ENCODE measurements at regions not wholly inside any gene's neighbourhood (a gene's known extent, or its start where the extent isn't known, plus 50 kb on each side); places are given as distances from the start of the nearest gene placed in this dataset.
"Not testable (repeated sequence)": the region's sequence is repeated elsewhere in the genome, so short reads cannot be mapped to it uniquely, and the experiment has no call there.

GRCh38 chr17:20944014-20944865 lies 98.6 kb downstream of the USP22 start:
- H3K4me3 Mint-ChIP-seq (ENCODE audit: unreplicated experiment), result no peak overlapping the region
- DNase-seq (ENCODE audit: unreplicated experiment), result peak; percentile 69
- POLR2A ChIA-PET, result interaction anchor here (0.6 to 4.2 kb wide), 5 partner anchors 8 to 1649 kb away, joined by 3 to 9 read pairs (median 3); no protein-coding TSS in a partner anchor
- H3K27ac Mint-ChIP-seq (ENCODE audit: low read depth, unreplicated experiment), result peak overlapping the region; percentile 27
- no peaks in the 10 kb centered on the region for H3K9me3 Mint-ChIP-seq (ENCODE audit: unreplicated experiment)
- H3K4me1 Mint-ChIP-seq (ENCODE audit: insufficient read depth, unreplicated experiment), result peaks cover 12% of the 10 kb centered on the region
- peak; percentile 65 for TF ChIP-seq CTCF (IDR thresholded peaks at IDR 0.05; ENCODE audit: unreplicated experiment)
- H3K27me3 Mint-ChIP-seq (ENCODE audit: insufficient read depth, unreplicated experiment), result no peaks in the 10 kb centered on the region
- CTCF ChIA-PET, result interaction anchor here (0.6 to 5.0 kb wide), 18 partner anchors 8 to 152 kb away, joined by 3 to 81 read pairs (median 4); no protein-coding TSS in a partner anchor
- intact Hi-C loops (cut with micrococcal nuclease), result loop anchor here (1.0 kb wide), 1 partner anchor 49 kb away; no protein-coding TSS in a partner anchor
- H3K36me3 Mint-ChIP-seq (ENCODE audit: insufficient read depth, unreplicated experiment), result no peaks in the 10 kb centered on the region
- no TSS peak for BruUV-seq (replicated peaks)

GRCh38 chr17:20947708-20948107 lies 95.1 kb downstream of the USP22 start:
- peaks cover 12% of the 10 kb centered on the region for H3K4me1 Mint-ChIP-seq (ENCODE audit: insufficient read depth, unreplicated experiment)
- ChIA-PET CTCF (interaction anchor here (1.0 kb wide), 1 partner anchor 45 kb away, joined by 3 read pairs; no protein-coding TSS in a partner anchor), POLR2A (interaction anchor here (0.7 to 4.2 kb wide), 2 partner anchors 11 to 24 kb away, joined by 3 to 9 read pairs; no protein-coding TSS in a partner anchor)
- H3K9me3 Mint-ChIP-seq (ENCODE audit: unreplicated experiment); intact Hi-C loops (cut with micrococcal nuclease); H3K27me3 Mint-ChIP-seq (ENCODE audit: insufficient read depth, unreplicated experiment); H3K27ac Mint-ChIP-seq (ENCODE audit: low read depth, unreplicated experiment); H3K4me3 Mint-ChIP-seq (ENCODE audit: unreplicated experiment); BruUV-seq (replicated peaks); H3K36me3 Mint-ChIP-seq (ENCODE audit: insufficient read depth, unreplicated experiment); DNase-seq (ENCODE audit: unreplicated experiment): not testable (repeated sequence)

DNA sequence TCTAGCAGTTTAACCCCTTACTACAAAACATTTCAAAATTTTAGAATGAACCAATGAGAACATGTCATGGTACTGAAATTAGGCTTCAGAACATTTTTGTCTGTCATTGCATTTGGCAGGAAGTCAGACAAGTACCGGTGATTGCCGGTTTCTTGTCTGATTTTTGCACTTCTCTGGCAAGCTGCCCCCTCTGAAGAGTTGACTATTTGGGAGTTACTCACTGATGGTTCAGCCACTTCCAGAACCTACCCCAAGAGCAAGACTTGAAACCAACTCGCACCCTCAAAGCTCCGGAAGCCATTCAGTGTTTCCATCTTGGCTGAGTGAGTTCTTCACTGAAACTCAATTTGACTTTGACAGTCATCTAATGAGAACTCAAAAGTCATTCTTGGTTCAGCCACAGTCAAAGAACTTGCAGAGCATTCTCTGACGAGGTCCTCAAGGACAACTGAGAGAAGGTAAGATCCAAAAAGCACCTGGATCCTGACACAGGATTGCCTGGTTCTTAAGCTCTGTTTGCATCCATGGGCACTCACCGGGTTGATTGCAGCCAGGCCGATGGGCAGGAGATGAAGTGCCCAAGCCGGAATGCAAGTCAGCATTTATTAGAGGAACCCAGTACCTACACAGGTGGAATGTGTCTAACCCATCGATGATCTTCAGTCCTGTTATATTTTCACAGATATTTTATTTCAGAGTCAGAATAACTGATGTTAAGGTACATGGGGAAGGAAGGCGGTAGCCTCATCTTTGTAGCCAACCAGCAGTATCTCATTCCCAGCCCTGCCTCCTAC lies 93.6 kb downstream of the USP22 start:
- TF ChIP-seq CTCF (IDR thresholded peaks at IDR 0.05; ENCODE audit: unreplicated experiment), result no peak
- POLR2A ChIA-PET, result no interaction called here
- H3K27me3 Mint-ChIP-seq (ENCODE audit: insufficient read depth, unreplicated experiment), result no peaks in the 10 kb centered on the region
- H3K4me1 Mint-ChIP-seq (ENCODE audit: insufficient read depth, unreplicated experiment), result peaks cover 12% of the 10 kb centered on the region
- H3K4me3 Mint-ChIP-seq (ENCODE audit: unreplicated experiment), result no peak overlapping the region
- peak overlapping the region; percentile 36 for H3K27ac Mint-ChIP-seq (ENCODE audit: low read depth, unreplicated experiment)
- no peaks in the 10 kb centered on the region for H3K36me3 Mint-ChIP-seq (ENCODE audit: insufficient read depth, unreplicated experiment)
- intact Hi-C loops (cut with micrococcal nuclease), result no loop called here
- BruUV-seq (replicated peaks), result no TSS peak
- no peaks in the 10 kb centered on the region for H3K9me3 Mint-ChIP-seq (ENCODE audit: unreplicated experiment)
- peak; percentile 27 for DNase-seq (ENCODE audit: unreplicated experiment)
- CTCF ChIA-PET, result interaction anchor here (0.6 to 1.4 kb wide), 3 partner anchors 27 to 177 kb away, joined by 3 to 7 read pairs (median 3); no protein-coding TSS in a partner anchor
